ENCODE measurements at regions not wholly inside any gene's neighbourhood (a gene's known extent, or its start where the extent isn't known, plus 50 kb on each side); places are given as distances from the start of the nearest gene placed in this dataset.

- Histone ChIP-seq H3K4me3 (ENCODE audit: low read depth, low read length) (no peak overlapping the region), H3K9ac (ENCODE audit: low read depth, low read length) (no peak overlapping the region), H3K36me3 (ENCODE audit: control insufficient read depth, insufficient read depth, low read length) (no peaks in the 10 kb centered on the region), H3K4me1 (ENCODE audit: control insufficient read depth, insufficient read depth, low read length) (peaks cover 6% of the 10 kb centered on the region; the same call in 1 of the 2 replicates), H3K27me3 (ENCODE audit: control insufficient read depth, insufficient read depth, low read length) (no peaks in the 10 kb centered on the region), H3K9me3 (ENCODE audit: control insufficient read depth, insufficient read depth, low read length) (no peaks in the 10 kb centered on the region), H3K27ac (ENCODE audit: low read depth, low read length) (no peak overlapping the region)
Observed at GRCh38 chr1:55286856-55287602, 71.9 kb upstream of the USP24 start.

GRCh38 chr1:55285834-55286233 is 70.7 kb upstream of the USP24 start:
- Histone ChIP-seq H3K9me3 (ENCODE audit: control insufficient read depth, insufficient read depth, low read length) (no peaks in the 10 kb centered on the region), H3K27ac (ENCODE audit: low read depth, low read length) (no peak overlapping the region), H3K4me1 (ENCODE audit: control insufficient read depth, insufficient read depth, low read length) (peaks cover 6% of the 10 kb centered on the region; the same call in 1 of the 2 replicates), H3K27me3 (ENCODE audit: control insufficient read depth, insufficient read depth, low read length) (no peaks in the 10 kb centered on the region), H3K4me3 (ENCODE audit: low read depth, low read length) (no peak overlapping the region), H3K9ac (ENCODE audit: low read depth, low read length) (no peak overlapping the region), H3K36me3 (ENCODE audit: control insufficient read depth, insufficient read depth, low read length) (no peaks in the 10 kb centered on the region)

- Histone ChIP-seq H3K4me3 (ENCODE audit: low read depth, low read length) (no peak overlapping the region), H3K27ac (ENCODE audit: low read depth, low read length) (no peak overlapping the region), H3K9ac (ENCODE audit: low read depth, low read length) (no peak overlapping the region), H3K36me3 (ENCODE audit: control insufficient read depth, insufficient read depth, low read length) (no peaks in the 10 kb centered on the region), H3K27me3 (ENCODE audit: control insufficient read depth, insufficient read depth, low read length) (no peaks in the 10 kb centered on the region), H3K9me3 (ENCODE audit: control insufficient read depth, insufficient read depth, low read length) (no peaks in the 10 kb centered on the region), H3K4me1 (ENCODE audit: control insufficient read depth, insufficient read depth, low read length) (peaks cover 6% of the 10 kb centered on the region; the same call in 1 of the 2 replicates)
Observed at GRCh38 chr1:55284856-55285255, 69.7 kb upstream of the USP24 start.

- no peak overlapping the region for H3K9ac ChIP-seq (ENCODE audit: low read depth, low read length)
- no peaks in the 10 kb centered on the region for H3K27me3 ChIP-seq (ENCODE audit: control insufficient read depth, insufficient read depth, low read length)
- H3K4me3 ChIP-seq (ENCODE audit: low read depth, low read length): no peak overlapping the region
- peaks cover 14% of the 10 kb centered on the region for H3K4me1 ChIP-seq (ENCODE audit: control insufficient read depth, insufficient read depth, low read length)
- no peaks in the 10 kb centered on the region for H3K36me3 ChIP-seq (ENCODE audit: control insufficient read depth, insufficient read depth, low read length)
- no peaks in the 10 kb centered on the region for H3K9me3 ChIP-seq (ENCODE audit: control insufficient read depth, insufficient read depth, low read length)
- no peak overlapping the region for H3K27ac ChIP-seq (ENCODE audit: low read depth, low read length)
Observed at GRCh38 chr1:55282058-55282457, 66.9 kb upstream of the USP24 start.

GRCh38 chr1:55280731-55281130 is 65.6 kb upstream of the USP24 start:
- H3K27ac ChIP-seq (ENCODE audit: low read depth, low read length): no peak overlapping the region
- H3K9me3 ChIP-seq (ENCODE audit: control insufficient read depth, insufficient read depth, low read length): no peaks in the 10 kb centered on the region
- no peaks in the 10 kb centered on the region for H3K27me3 ChIP-seq (ENCODE audit: control insufficient read depth, insufficient read depth, low read length)
- H3K4me1 ChIP-seq (ENCODE audit: control insufficient read depth, insufficient read depth, low read length): peaks cover 19% of the 10 kb centered on the region
- H3K4me3 ChIP-seq (ENCODE audit: low read depth, low read length): no peak overlapping the region
- no peaks in the 10 kb centered on the region for H3K36me3 ChIP-seq (ENCODE audit: control insufficient read depth, insufficient read depth, low read length)
- no peak overlapping the region for H3K9ac ChIP-seq (ENCODE audit: low read depth, low read length)

- Histone ChIP-seq H3K27ac (ENCODE audit: low read depth, low read length) (no peak overlapping the region), H3K9ac (ENCODE audit: low read depth, low read length) (no peak overlapping the region), H3K9me3 (ENCODE audit: control insufficient read depth, insufficient read depth, low read length) (no peaks in the 10 kb centered on the region), H3K36me3 (ENCODE audit: control insufficient read depth, insufficient read depth, low read length) (no peaks in the 10 kb centered on the region), H3K4me1 (ENCODE audit: control insufficient read depth, insufficient read depth, low read length) (peaks cover 26% of the 10 kb centered on the region), H3K4me3 (ENCODE audit: low read depth, low read length) (no peak overlapping the region), H3K27me3 (ENCODE audit: control insufficient read depth, insufficient read depth, low read length) (no peaks in the 10 kb centered on the region)
Observed at GRCh38 chr1:55279627-55280026, 64.5 kb upstream of the USP24 start.

- Histone ChIP-seq H3K27ac (ENCODE audit: low read depth, low read length) (no peak overlapping the region), H3K4me1 (ENCODE audit: control insufficient read depth, insufficient read depth, low read length) (peaks cover 21% of the 10 kb centered on the region), H3K9me3 (ENCODE audit: control insufficient read depth, insufficient read depth, low read length) (no peaks in the 10 kb centered on the region), H3K36me3 (ENCODE audit: control insufficient read depth, insufficient read depth, low read length) (no peaks in the 10 kb centered on the region), H3K4me3 (ENCODE audit: low read depth, low read length) (no peak overlapping the region), H3K9ac (ENCODE audit: low read depth, low read length) (no peak overlapping the region), H3K27me3 (ENCODE audit: control insufficient read depth, insufficient read depth, low read length) (no peaks in the 10 kb centered on the region)
Observed at GRCh38 chr1:55278378-55278777, 63.2 kb upstream of the USP24 start.

- Histone ChIP-seq H3K27ac (ENCODE audit: low read depth, low read length) (no peak overlapping the region), H3K27me3 (ENCODE audit: control insufficient read depth, insufficient read depth, low read length) (no peaks in the 10 kb centered on the region), H3K4me3 (ENCODE audit: low read depth, low read length) (0 out of 2 replicates have a peak overlapping the region, but pooled peaks have one; percentile 5), H3K9ac (ENCODE audit: low read depth, low read length) (no peak overlapping the region), H3K36me3 (ENCODE audit: control insufficient read depth, insufficient read depth, low read length) (no peaks in the 10 kb centered on the region), H3K9me3 (ENCODE audit: control insufficient read depth, insufficient read depth, low read length) (no peaks in the 10 kb centered on the region), H3K4me1 (ENCODE audit: control insufficient read depth, insufficient read depth, low read length) (peaks cover 20% of the 10 kb centered on the region)
Observed at GRCh38 chr1:55277377-55278130, 62.4 kb upstream of the USP24 start.

GRCh38 chr1:55276671-55277376 is 61.7 kb upstream of the USP24 start:
- no peaks in the 10 kb centered on the region for H3K27me3 ChIP-seq (ENCODE audit: control insufficient read depth, insufficient read depth, low read length)
- no peaks in the 10 kb centered on the region for H3K9me3 ChIP-seq (ENCODE audit: control insufficient read depth, insufficient read depth, low read length)
- peaks cover 20% of the 10 kb centered on the region for H3K4me1 ChIP-seq (ENCODE audit: control insufficient read depth, insufficient read depth, low read length)
- H3K9ac ChIP-seq (ENCODE audit: low read depth, low read length): no peak overlapping the region
- H3K27ac ChIP-seq (ENCODE audit: low read depth, low read length): no peak overlapping the region
- no peaks in the 10 kb centered on the region for H3K36me3 ChIP-seq (ENCODE audit: control insufficient read depth, insufficient read depth, low read length)
- H3K4me3 ChIP-seq (ENCODE audit: low read depth, low read length): no peak overlapping the region

- Histone ChIP-seq H3K9ac (ENCODE audit: low read depth, low read length) (no peak overlapping the region), H3K9me3 (ENCODE audit: control insufficient read depth, insufficient read depth, low read length) (no peaks in the 10 kb centered on the region), H3K27ac (ENCODE audit: low read depth, low read length) (no peak overlapping the region), H3K27me3 (ENCODE audit: control insufficient read depth, insufficient read depth, low read length) (no peaks in the 10 kb centered on the region), H3K4me1 (ENCODE audit: control insufficient read depth, insufficient read depth, low read length) (peaks cover 20% of the 10 kb centered on the region), H3K4me3 (ENCODE audit: low read depth, low read length) (no peak overlapping the region), H3K36me3 (ENCODE audit: control insufficient read depth, insufficient read depth, low read length) (no peaks in the 10 kb centered on the region)
Observed at GRCh38 chr1:55275941-55276341, 60.8 kb upstream of the USP24 start.

Measured in HUES48 (cell line).